B cell (primary cell): ENCODE measurements at regions not wholly inside any gene's neighbourhood (a gene's known extent, or its start where the extent isn't known, plus 50 kb on each side); places are given as distances from the start of the nearest gene placed in this dataset.

Experiments
- ATAC-seq: fragments of 200-7000 bp; cut with Tn5 transposase; one replicate; pipeline ENCODE4 v1.10.0; 2021; ENCODE audit warnings: low read depth, mild to moderate bottlenecking, moderate number of reproducible peaks, moderate library complexity
- CTCF ChIA-PET: fragments of 350-600 bp; sonication (Branson Sonifier 250); formaldehyde crosslinking; loops from one replicate; lab custom pipeline; 2021; ENCODE audit warnings: antibody characterized with exemption, inconsistent platforms; lab: Charles Lee
- POLR2A ChIA-PET: fragments of 350-600 bp; sonication (Branson Sonifier 250); formaldehyde crosslinking; loops from one replicate; lab custom pipeline; 2021; ENCODE audit warnings: antibody characterized with exemption; lab: Charles Lee
- DNase-seq: peaks from one replicate; pipeline ENCODE4 v3.0.0; 2013
- H2AFZ ChIP-seq: 2 replicates; pipeline ENCODE4 v1.6.1; 2012; ENCODE audit warnings: mild to moderate bottlenecking, low read depth, low read length; ENCODE audit not compliant: insufficient read depth, poor library complexity, severe bottlenecking
- H3K27ac ChIP-seq, 2 donors: 1 replicate in 1 of 2; 2 replicates in 1 of 2; pipeline ENCODE4 v1.5.1; 2012 to 2013; ENCODE audit warnings: low read length in 2 of 2, mild to moderate bottlenecking in 2 of 2, moderate library complexity in 1 of 2
- H3K27me3 ChIP-seq, 4 experiments: fragments of 200-600 bp in 1 of 4; sonication (generic) in 1 of 4; replicated peaks in 1 of 4; 1 replicate in 2 of 4; 2 replicates in 2 of 4; pipeline versions ENCODE4 v1.6.1 to v1.7.0; 2013 to 2016; ENCODE audit warnings: low read length in 3 of 4, mild to moderate bottlenecking in 2 of 4, mixed read lengths in 1 of 4, moderate library complexity in 1 of 4; ENCODE audit not compliant: insufficient read depth in 4 of 4, control insufficient read depth in 3 of 4; ENCODE audit errors: control extremely low read depth in 1 of 4
- H3K36me3 ChIP-seq, 2 experiments: replicated peaks in 1 of 2; 1 replicate in 1 of 2; 2 replicates in 1 of 2; pipeline versions ENCODE4 v1.6.1 to v1.7.1; 2013; ENCODE audit warnings: low read length in 1 of 2; ENCODE audit not compliant: insufficient read depth in 2 of 2, control insufficient read depth in 1 of 2; ENCODE audit errors: control extremely low read depth in 1 of 2, extremely low read depth in 1 of 2
- H3K4me1 ChIP-seq, 2 donors: fragments of 200-600 bp in 1 of 2; sonication (generic) in 1 of 2; 1 replicate in 1 of 2; 2 replicates in 1 of 2; pipeline versions ENCODE4 v1.5.1 to v1.6.1; 2013 to 2017; ENCODE audit warnings: low read length in 2 of 2; ENCODE audit not compliant: control insufficient read depth in 2 of 2, insufficient read depth in 2 of 2
- H3K4me2 ChIP-seq: replicated peaks from 2 replicates; pipeline ENCODE3; 2012; ENCODE audit warnings: mild to moderate bottlenecking, low read depth, low read length; ENCODE audit not compliant: poor library complexity, severe bottlenecking
- H3K4me3 ChIP-seq, 5 experiments: fragments of 200-600 bp in 1 of 5; sonication (generic) in 1 of 5; 1 replicate in 3 of 5; 2 replicates in 2 of 5; pipeline versions ENCODE4 v1.5.1 to v1.7.0; 2011 to 2016; ENCODE audit warnings: low read length in 4 of 5, mild to moderate bottlenecking in 4 of 5, low read depth in 2 of 5, control low read depth in 1 of 5, moderate library complexity in 1 of 5; ENCODE audit not compliant: insufficient read depth in 1 of 5; ENCODE audit errors: control extremely low read depth in 1 of 5, extremely low read depth in 1 of 5
- H3K79me2 ChIP-seq: fragments of 200-600 bp; sonication (generic); one replicate; pipeline ENCODE4 v1.6.0; 2016; ENCODE audit warnings: low read length; ENCODE audit not compliant: control insufficient read depth, insufficient read depth
- H3K9ac ChIP-seq: fragments of 200-600 bp; sonication (generic); 2 replicates; pipeline ENCODE4 v1.6.1; 2017; ENCODE audit warnings: mild to moderate bottlenecking, low read length, moderate library complexity
- H3K9me3 ChIP-seq, 3 donors: one replicate each; pipeline versions ENCODE4 v1.6.1 to v1.7.1; 2013; ENCODE audit warnings: low read length in 2 of 3; ENCODE audit not compliant: control insufficient read depth in 2 of 3, insufficient read depth in 1 of 3; ENCODE audit errors: control extremely low read depth in 1 of 3
- H4K20me1 ChIP-seq: 2 replicates; pipeline ENCODE4 v1.6.0; 2012; ENCODE audit warnings: mild to moderate bottlenecking, low read length; ENCODE audit not compliant: insufficient read depth, control insufficient read depth, poor library complexity, severe bottlenecking
- H3K27ac Mint-ChIP-seq: one replicate; pipeline ENCODE4 v1.8.0; 2021; ENCODE audit warnings: mixed read lengths
- H3K27me3 Mint-ChIP-seq: one replicate; pipeline ENCODE4 v1.8.0; 2021; ENCODE audit warnings: mixed read lengths
- H3K4me1 Mint-ChIP-seq: one replicate; pipeline ENCODE4 v1.8.0; 2021; ENCODE audit warnings: mixed read lengths
- H3K4me3 Mint-ChIP-seq: one replicate; pipeline ENCODE4 v1.8.0; 2021; ENCODE audit warnings: mixed read lengths
- H3K9me3 Mint-ChIP-seq: one replicate; pipeline ENCODE4 v1.8.0; 2022; ENCODE audit warnings: mixed read lengths; ENCODE audit not compliant: insufficient read depth
- CTCF ChIP-seq: fragments of 200-600 bp; IDR thresholded peaks from one replicate; pipeline ENCODE4 v1.8.0; 2022; ENCODE audit warnings: antibody characterized with exemption, mild to moderate bottlenecking
- EZH2 ChIP-seq: IDR thresholded peaks from 2 replicates; pipeline ENCODE4 v1.6.1; 2012; ENCODE audit warnings: borderline replicate concordance, low read depth, mild to moderate bottlenecking, moderate library complexity, low read length; ENCODE audit not compliant: insufficient read depth, poor library complexity, severe bottlenecking
- WGBS: methylation state at CpG from one replicate; pipeline ENCODE4 v1.1.5; 2013; ENCODE audit warnings: missing lambda C conversion rate; ENCODE audit not compliant: insufficient coverage; 5-methylcytosine and 5-hydroxymethylcytosine counted together
- intact Hi-C: fragments of 100-400 bp; cut with micrococcal nuclease; formaldehyde crosslinking; loops from one replicate; pipeline ENCODE4 v1.10.0; 2022

GRCh38 chr7:45359250-45359649 is 201.7 kb downstream of the RAMP3 start:
- Histone ChIP-seq H3K79me2 (no peaks in the 10 kb centered on the region), H3K4me1 (no peaks in the 10 kb centered on the region), H3K9ac (no peak overlapping the region), H3K27ac (no peak overlapping the region), H3K36me3 (no peaks in the 10 kb centered on the region), H3K4me3 (no peak overlapping the region), H3K27me3 (no peaks in the 10 kb centered on the region), H4K20me1 (no peaks in the 10 kb centered on the region), H3K4me2 (no peak overlapping the region), H2AFZ (no peak overlapping the region), H3K9me3 (peaks cover 0 to 11% (median 0%) of the 10 kb centered on the region in 3 donors)
- H3K27me3 Mint-ChIP-seq, result peaks cover 8% of the 10 kb centered on the region
- no peak for ATAC-seq
- H3K4me3 Mint-ChIP-seq, result no peak overlapping the region
- intact Hi-C loops, result no loop called here
- POLR2A ChIA-PET, result no interaction called here
- H3K27ac Mint-ChIP-seq, result no peak overlapping the region
- CTCF ChIA-PET, result no interaction called here
- TF ChIP-seq CTCF, result no peak
- TF ChIP-seq EZH2, result no peak
- H3K9me3 Mint-ChIP-seq, result peaks cover 5% of the 10 kb centered on the region
- H3K4me1 Mint-ChIP-seq, result no peaks in the 10 kb centered on the region
- no CpG with 5 or more reads among the region's 1 CpG for WGBS
- no peak for DNase-seq

- 95% methylated on average over 4 of the region's 4 CpGs for WGBS
- peaks cover 0 to 11% (median 0%) of the 10 kb centered on the region in 3 donors for H3K9me3 ChIP-seq
- POLR2A ChIA-PET, result no interaction called here
These were observed 202.2 kb downstream of the RAMP3 start for GRCh38 chr7:45359776-45360175.

More at GRCh38 chr7:45359776-45360175, 202.2 kb downstream of the RAMP3 start:
- Mint-ChIP-seq H3K4me1 (no peaks in the 10 kb centered on the region), H3K4me3 (no peak overlapping the region), H3K27me3 (peaks cover 7% of the 10 kb centered on the region), H3K9me3 (peaks cover 5% of the 10 kb centered on the region), H3K27ac (no peak overlapping the region)
- H3K4me2 ChIP-seq, result no peak overlapping the region
- H3K27ac ChIP-seq, result no peak overlapping the region
- H2AFZ ChIP-seq, result no peak overlapping the region
- TF ChIP-seq CTCF (no peak), EZH2 (no peak)
- H3K36me3 ChIP-seq, result no peaks in the 10 kb centered on the region
- no peaks in the 10 kb centered on the region for H4K20me1 ChIP-seq
- no peaks in the 10 kb centered on the region for H3K4me1 ChIP-seq
- H3K79me2 ChIP-seq, result no peaks in the 10 kb centered on the region
- H3K9ac ChIP-seq, result no peak overlapping the region
- H3K4me3 ChIP-seq, result no peak overlapping the region
- DNase-seq (no peak), ATAC-seq (no peak)
- intact Hi-C loops, result no loop called here
- no peaks in the 10 kb centered on the region for H3K27me3 ChIP-seq
- CTCF ChIA-PET, result no interaction called here
